CD14-positive monocyte (primary cell): ENCODE measurements at regions not wholly inside any gene's neighbourhood (a gene's known extent, or its start where the extent isn't known, plus 50 kb on each side); places are given as distances from the start of the nearest gene placed in this dataset.

Source experiments
- DNase-seq, 3 donors: peaks; one replicate each; pipeline ENCODE4 v3.0.0-alpha.2; 2011 to 2022
- H2AFZ ChIP-seq: 2 replicates; pipeline ENCODE4 v1.6.0; 2012; ENCODE audit warnings: mild to moderate bottlenecking, low read depth, low read length, inconsistent platforms; ENCODE audit not compliant: insufficient read depth, poor library complexity, severe bottlenecking
- H3K27ac ChIP-seq, 2 donors: 1 replicate in 1 of 2; 2 replicates in 1 of 2; pipeline ENCODE4 v1.5.1; 2012 to 2013; ENCODE audit warnings: low read length in 2 of 2, control low read depth in 1 of 2, inconsistent platforms in 1 of 2, low read depth in 1 of 2, mild to moderate bottlenecking in 1 of 2
- H3K27me3 ChIP-seq, 2 donors: one replicate each; pipeline versions ENCODE4 v1.6.0 to v1.6.1; 2011 to 2013; ENCODE audit warnings: low read length in 2 of 2; ENCODE audit not compliant: control insufficient read depth in 2 of 2, insufficient read depth in 2 of 2
- H3K36me3 ChIP-seq, 2 donors: replicated peaks in 1 of 2; 1 replicate in 1 of 2; 2 replicates in 1 of 2; pipeline versions ENCODE4 v1.5.1 to v1.6.1; 2012 to 2013; ENCODE audit warnings: low read length in 2 of 2, control low read depth in 1 of 2, inconsistent platforms in 1 of 2, mild to moderate bottlenecking in 1 of 2; ENCODE audit not compliant: insufficient read depth in 2 of 2, control insufficient read depth in 1 of 2
- H3K4me1 ChIP-seq, 2 donors: 1 replicate in 1 of 2; 2 replicates in 1 of 2; pipeline versions ENCODE4 v1.5.1 to v1.6.1; 2012 to 2013; ENCODE audit warnings: low read length in 2 of 2, control low read depth in 1 of 2, inconsistent platforms in 1 of 2, mild to moderate bottlenecking in 1 of 2, moderate library complexity in 1 of 2; ENCODE audit not compliant: insufficient read depth in 2 of 2, control insufficient read depth in 1 of 2
- H3K4me2 ChIP-seq: replicated peaks from 2 replicates; pipeline ENCODE3; 2012; ENCODE audit warnings: low read length, moderate library complexity, mild to moderate bottlenecking; ENCODE audit not compliant: poor library complexity, severe bottlenecking; ENCODE audit errors: extremely low read depth
- H3K4me3 ChIP-seq, 3 experiments: fragments of 200-600 bp in 1 of 3; sonication (generic) in 1 of 3; replicated peaks in 1 of 3; 1 replicate in 2 of 3; 2 replicates in 1 of 3; pipeline ENCODE4 v1.5.1; 2011 to 2013; ENCODE audit warnings: low read length in 3 of 3, mild to moderate bottlenecking in 3 of 3, control low read depth in 2 of 3, low read depth in 2 of 3, inconsistent platforms in 1 of 3, moderate library complexity in 1 of 3
- H3K79me2 ChIP-seq: 2 replicates; pipeline ENCODE4 v1.6.0; 2012; ENCODE audit warnings: mild to moderate bottlenecking, control low read depth, inconsistent platforms, low read length, moderate library complexity; ENCODE audit not compliant: insufficient read depth
- H3K9ac ChIP-seq: 2 replicates; pipeline ENCODE4 v1.6.0; 2017; ENCODE audit warnings: low read length, mild to moderate bottlenecking; ENCODE audit not compliant: insufficient read depth, poor library complexity, severe bottlenecking
- H3K9me3 ChIP-seq, 2 donors: replicated peaks in 1 of 2; 1 replicate in 1 of 2; 2 replicates in 1 of 2; pipeline versions ENCODE4 v1.5.1 to v1.6.1; 2012 to 2013; ENCODE audit warnings: low read length in 2 of 2, control low read depth in 1 of 2; ENCODE audit not compliant: control insufficient read depth in 1 of 2, insufficient read depth in 1 of 2
- H4K20me1 ChIP-seq: 2 replicates; pipeline ENCODE4 v1.6.0; 2012; ENCODE audit warnings: mild to moderate bottlenecking, low read length, control low read depth, moderate library complexity; ENCODE audit not compliant: insufficient read depth
- H3K27ac Mint-ChIP-seq, 7 donors: one replicate each; pipeline ENCODE4 v1.8.0; 2020; ENCODE audit warnings: mild to moderate bottlenecking in 7 of 7, mixed read lengths in 7 of 7, moderate library complexity in 6 of 7, inconsistent platforms in 2 of 7
- H3K27me3 Mint-ChIP-seq, 3 donors: one replicate each; pipeline ENCODE4 v1.8.0; 2021 to 2022; ENCODE audit warnings: low read depth in 3 of 3, mild to moderate bottlenecking in 3 of 3, mixed read lengths in 3 of 3, moderate library complexity in 3 of 3, inconsistent platforms in 1 of 3
- H3K36me3 Mint-ChIP-seq, 2 donors: one replicate each; pipeline ENCODE4 v1.8.0; 2020; ENCODE audit warnings: mixed read lengths in 2 of 2, inconsistent platforms in 1 of 2, mild to moderate bottlenecking in 1 of 2
- H3K4me1 Mint-ChIP-seq: one replicate; pipeline ENCODE4 v1.8.0; 2020; ENCODE audit warnings: mild to moderate bottlenecking, mixed read lengths
- H3K4me3 Mint-ChIP-seq, 2 donors: one replicate each; pipeline ENCODE4 v1.8.0; 2020; ENCODE audit warnings: mild to moderate bottlenecking in 2 of 2, mixed read lengths in 2 of 2, moderate library complexity in 1 of 2
- H3K9me3 Mint-ChIP-seq, 7 donors: one replicate each; pipeline ENCODE4 v1.8.0; 2020 to 2022; ENCODE audit warnings: mixed read lengths in 7 of 7, mild to moderate bottlenecking in 6 of 7, moderate library complexity in 6 of 7, inconsistent platforms in 2 of 7
- WGBS: methylation state at CpG from one replicate; pipeline ENCODE4 v1.1.5; 2013; ENCODE audit warnings: missing lambda C conversion rate; ENCODE audit not compliant: insufficient coverage; 5-methylcytosine and 5-hydroxymethylcytosine counted together
- intact Hi-C, 2 donors: fragments of 100-400 bp; cut with micrococcal nuclease; formaldehyde crosslinking; loops; one replicate each; pipeline versions ENCODE4 v1.15.0 to v1.15.1; 2023
- TF ChIP-seq, protein P1 (sequence below): fragments of 200-600 bp; IDR thresholded peaks from one replicate; pipeline ENCODE4 v1.8.0; 2022; ENCODE audit warnings: antibody characterized with exemption, mild to moderate bottlenecking

DNA sequence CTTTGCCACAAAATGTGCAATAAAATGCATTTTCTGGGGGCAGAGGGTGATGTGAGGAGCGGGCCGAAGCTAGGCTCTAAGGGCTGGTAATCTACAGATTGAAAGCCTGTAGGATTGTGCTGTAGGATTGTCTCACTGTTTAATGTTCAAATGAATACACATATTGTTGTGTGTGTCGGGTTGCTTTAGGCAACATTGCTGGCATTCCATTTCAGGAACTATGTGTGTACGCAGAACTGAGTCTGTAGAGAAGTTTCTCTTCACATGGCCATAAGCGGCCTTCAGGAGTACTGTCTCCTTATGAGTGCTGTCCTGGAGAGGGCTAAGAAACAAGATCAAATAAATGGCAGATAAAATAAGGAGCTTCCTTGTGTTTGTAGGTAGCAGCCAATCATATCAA, 540.2 kb downstream of the GATA3 start:
- H3K27me3 ChIP-seq = no peaks in the 10 kb centered on the region
- no peak overlapping the region for H3K27ac Mint-ChIP-seq
- no peaks in the 10 kb centered on the region for H3K27me3 Mint-ChIP-seq
- H3K4me1 ChIP-seq = no peaks in the 10 kb centered on the region
- no peak overlapping the region for H3K27ac ChIP-seq
- H3K4me3 Mint-ChIP-seq = no peak overlapping the region
- H3K79me2 ChIP-seq = no peaks in the 10 kb centered on the region
- no peaks in the 10 kb centered on the region for H3K4me1 Mint-ChIP-seq
- WGBS = 74% methylated on average over 4 of the region's 5 CpGs
- H3K36me3 ChIP-seq = no peaks in the 10 kb centered on the region
- intact Hi-C loops = no loop called here
- H2AFZ ChIP-seq = no peak overlapping the region
- H3K9ac ChIP-seq = no peak overlapping the region
- peaks cover 0 to 11% (median 5%) of the 10 kb centered on the region in 7 donors for H3K9me3 Mint-ChIP-seq
- H3K4me2 ChIP-seq = no peak overlapping the region
- H3K4me3 ChIP-seq = no peak overlapping the region
- DNase-seq = no peak
- TF ChIP-seq, protein P1, sequence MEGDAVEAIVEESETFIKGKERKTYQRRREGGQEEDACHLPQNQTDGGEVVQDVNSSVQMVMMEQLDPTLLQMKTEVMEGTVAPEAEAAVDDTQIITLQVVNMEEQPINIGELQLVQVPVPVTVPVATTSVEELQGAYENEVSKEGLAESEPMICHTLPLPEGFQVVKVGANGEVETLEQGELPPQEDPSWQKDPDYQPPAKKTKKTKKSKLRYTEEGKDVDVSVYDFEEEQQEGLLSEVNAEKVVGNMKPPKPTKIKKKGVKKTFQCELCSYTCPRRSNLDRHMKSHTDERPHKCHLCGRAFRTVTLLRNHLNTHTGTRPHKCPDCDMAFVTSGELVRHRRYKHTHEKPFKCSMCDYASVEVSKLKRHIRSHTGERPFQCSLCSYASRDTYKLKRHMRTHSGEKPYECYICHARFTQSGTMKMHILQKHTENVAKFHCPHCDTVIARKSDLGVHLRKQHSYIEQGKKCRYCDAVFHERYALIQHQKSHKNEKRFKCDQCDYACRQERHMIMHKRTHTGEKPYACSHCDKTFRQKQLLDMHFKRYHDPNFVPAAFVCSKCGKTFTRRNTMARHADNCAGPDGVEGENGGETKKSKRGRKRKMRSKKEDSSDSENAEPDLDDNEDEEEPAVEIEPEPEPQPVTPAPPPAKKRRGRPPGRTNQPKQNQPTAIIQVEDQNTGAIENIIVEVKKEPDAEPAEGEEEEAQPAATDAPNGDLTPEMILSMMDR = no peak
- peaks cover 0 to 5% of the 10 kb centered on the region in 2 donors for H3K9me3 ChIP-seq
- H3K36me3 Mint-ChIP-seq = no peaks in the 10 kb centered on the region
- H4K20me1 ChIP-seq = no peaks in the 10 kb centered on the region

GRCh38 chr10:8595140-8595539, 540.7 kb downstream of the GATA3 start:
- TF ChIP-seq, protein P1 = no peak
- DNase-seq = no peak
- H3K9me3 ChIP-seq = peaks cover 0 to 5% of the 10 kb centered on the region in 2 donors
- H3K79me2 ChIP-seq = no peaks in the 10 kb centered on the region
- intact Hi-C loops = no loop called here
- H2AFZ ChIP-seq = no peak overlapping the region
- no peaks in the 10 kb centered on the region for H3K36me3 Mint-ChIP-seq
- no peaks in the 10 kb centered on the region for H3K27me3 ChIP-seq
- no peak overlapping the region for H3K4me2 ChIP-seq
- H3K9ac ChIP-seq = no peak overlapping the region
- no CpG with 5 or more reads among the region's 3 CpGs for WGBS
- H3K4me1 ChIP-seq = no peaks in the 10 kb centered on the region
- no peak overlapping the region for H3K4me3 Mint-ChIP-seq
- no peaks in the 10 kb centered on the region for H3K27me3 Mint-ChIP-seq
- H3K4me3 ChIP-seq = no peak overlapping the region
- H3K27ac ChIP-seq = no peak overlapping the region
- H3K4me1 Mint-ChIP-seq = no peaks in the 10 kb centered on the region
- no peak overlapping the region for H3K27ac Mint-ChIP-seq
- no peaks in the 10 kb centered on the region for H4K20me1 ChIP-seq
- H3K9me3 Mint-ChIP-seq = peaks cover 0 to 13% (median 7%) of the 10 kb centered on the region in 7 donors
- H3K36me3 ChIP-seq = no peaks in the 10 kb centered on the region
